GM12878 (cell line): ENCODE measurements at regions not wholly inside any gene's neighbourhood (a gene's known extent, or its start where the extent isn't known, plus 50 kb on each side); places are given as distances from the start of the nearest gene placed in this dataset.

ENCODE experiments used
- ATAC-seq: fragments of 200-7000 bp; cut with Tn5 transposase; 3 replicates; pipeline ENCODE4 v1.9.1; 2020; ENCODE audit warnings: mild to moderate bottlenecking, moderate library complexity
- BruUV-seq: library from RNA; stranded (reverse); fragments of 400-500 nt; replicated peaks from 2 replicates; lab custom pipeline; 2021; lab: Mats Ljungman, UMichigan
- CTCF ChIA-PET: fragments of 300-600 bp; sonication (Branson Sonifier 250); formaldehyde crosslinking; extraction: SDS; loops from one replicate; lab custom pipeline; 2021; ENCODE audit warnings: inconsistent platforms; lab: Yijun Ruan, JAX
- POLR2A ChIA-PET: fragments of 350-600 bp; formaldehyde crosslinking; extraction: SDS; loops from one replicate; lab custom pipeline; 2021; ENCODE audit warnings: inconsistent platforms; lab: Charles Lee
- RAD21 ChIA-PET: fragments of 300-600 bp; sonication (Branson Sonifier 250); formaldehyde crosslinking; loops from one replicate; lab custom pipeline; 2023; ENCODE audit warnings: antibody characterized with exemption; ENCODE audit not compliant: unreplicated experiment; lab: Charles Lee
- SMC1A ChIA-PET: fragments of 300-600 bp; sonication (Branson Sonifier 250); formaldehyde crosslinking; loops from one replicate; lab custom pipeline; 2023; ENCODE audit not compliant: unreplicated experiment, uncharacterized antibody; lab: Charles Lee
- DNase-seq: peaks from one replicate; pipeline ENCODE4 v3.0.0-alpha.2; 2011; ENCODE audit warnings: low read depth, low spot score
- FAIRE-seq: peaks from 3 replicates; lab custom pipeline; 2011; peaks lifted over from hg19 to GRCh38; lab: Jason Lieb, UNC
- H2AFZ ChIP-seq: 2 replicates; pipeline ENCODE4 v1.6.0; 2011; ENCODE audit warnings: low read depth, low read length, control low read depth; ENCODE audit not compliant: control insufficient read depth
- H3K27ac ChIP-seq: 2 replicates; pipeline ENCODE4 v1.5.1; 2011; ENCODE audit warnings: control low read depth; ENCODE audit not compliant: control insufficient read depth, insufficient read depth
- H3K27me3 ChIP-seq, 2 experiments: replicated peaks in 1 of 2; 2 replicates each; pipeline versions ENCODE4 v1.6.0 to v1.6.1; 2011; ENCODE audit warnings: low read length in 1 of 2; ENCODE audit not compliant: control insufficient read depth in 2 of 2, insufficient read depth in 2 of 2
- H3K36me3 ChIP-seq, 2 experiments: 2 replicates each; pipeline ENCODE4 v1.5.1; 2011; ENCODE audit warnings: low read length in 1 of 2; ENCODE audit not compliant: control insufficient read depth in 2 of 2, insufficient read depth in 2 of 2
- H3K4me1 ChIP-seq: 2 replicates; pipeline ENCODE4 v1.6.1; 2011; ENCODE audit warnings: mild to moderate bottlenecking, low read length, moderate library complexity, mixed read lengths; ENCODE audit not compliant: control insufficient read depth, insufficient read depth
- H3K4me2 ChIP-seq: 2 replicates; pipeline ENCODE4 v1.6.0; 2011; ENCODE audit warnings: control low read depth; ENCODE audit not compliant: control insufficient read depth, insufficient read depth
- H3K4me3 ChIP-seq: fragments of 200-600 bp; sonication (generic); 2 replicates; pipeline ENCODE4 v1.5.1; 2016
- H3K79me2 ChIP-seq: 2 replicates; pipeline ENCODE4 v1.6.0; 2011; ENCODE audit warnings: low read length; ENCODE audit not compliant: control insufficient read depth, insufficient read depth
- H3K9ac ChIP-seq: 2 replicates; pipeline ENCODE4 v1.8.0; 2011; ENCODE audit warnings: low read length, control low read depth, mixed read lengths; ENCODE audit not compliant: control insufficient read depth, insufficient read depth
- H3K9me3 ChIP-seq: replicated peaks from 3 replicates; pipeline ENCODE4 v1.5.1; 2011; ENCODE audit warnings: mild to moderate bottlenecking, low read length; ENCODE audit not compliant: control insufficient read depth, insufficient read depth
- H4K20me1 ChIP-seq: 2 replicates; pipeline ENCODE4 v1.6.0; 2011; ENCODE audit not compliant: control insufficient read depth, insufficient read depth
- ATF3 ChIP-seq: IDR thresholded peaks from 2 replicates; pipeline ENCODE4 v1.6.1; 2011; ENCODE audit warnings: low read depth, mild to moderate bottlenecking, low read length, moderate library complexity, borderline replicate concordance; ENCODE audit errors: extremely low read depth
- CEBPB ChIP-seq, 2 experiments: fragments of 150-350 bp in 1 of 2; IDR thresholded peaks; 2 replicates each; pipeline ENCODE4 v1.6.1; 2012 to 2014; ENCODE audit warnings: low read depth in 2 of 2, low read length in 2 of 2, borderline replicate concordance in 1 of 2, inconsistent platforms in 1 of 2
- MEF2B ChIP-seq: fragments of 450-650 bp; IDR thresholded peaks from 2 replicates; pipeline ENCODE4 v1.6.1; 2018; ENCODE audit warnings: mild to moderate bottlenecking, moderate library complexity; ENCODE audit not compliant: partially characterized antibody, poor library complexity, severe bottlenecking
- ZBTB33 ChIP-seq: fragments of 450-650 bp; IDR thresholded peaks from 2 replicates; pipeline ENCODE4 v1.6.1; 2017; ENCODE audit warnings: mild to moderate bottlenecking
- ZSCAN29 ChIP-seq: fragments of 450-650 bp; IDR thresholded peaks from 2 replicates; pipeline ENCODE4 v1.6.1; 2017; ENCODE audit warnings: mild to moderate bottlenecking, moderate library complexity
- WGBS: methylation state at CpG from one replicate; pipeline ENCODE4 v1.1.6; 2016; ENCODE audit warnings: low lambda C conversion rate; ENCODE audit not compliant: insufficient replicate concordance, insufficient coverage; ENCODE audit errors: missing lambda C conversion rate; 5-methylcytosine and 5-hydroxymethylcytosine counted together
- in situ Hi-C: fragments of 300-500 bp; cut with MboI; formaldehyde crosslinking; loops from 9 replicates; pipeline ENCODE4 v1.14.3; 2018; ENCODE audit warnings: mixed read lengths
- intact Hi-C: fragments of 100-400 bp; cut with micrococcal nuclease; formaldehyde crosslinking; loops from one replicate; pipeline ENCODE4 v1.14.2; 2022; ENCODE audit not compliant: unreplicated experiment
- TF ChIP-seq, protein P1 (sequence below), 3 experiments: IDR thresholded peaks in 2 of 3; conservative IDR thresholded peaks in 1 of 3; 2 replicates each; pipeline ENCODE4 v1.5.1; 2011; ENCODE audit warnings: low read depth in 3 of 3, low read length in 3 of 3, mild to moderate bottlenecking in 3 of 3, control low read depth in 2 of 3, moderate library complexity in 2 of 3, inconsistent platforms in 1 of 3, mixed read lengths in 1 of 3; ENCODE audit not compliant: control insufficient read depth in 2 of 3, insufficient read depth in 1 of 3; ENCODE audit errors: extremely low read depth in 1 of 3

DNA sequence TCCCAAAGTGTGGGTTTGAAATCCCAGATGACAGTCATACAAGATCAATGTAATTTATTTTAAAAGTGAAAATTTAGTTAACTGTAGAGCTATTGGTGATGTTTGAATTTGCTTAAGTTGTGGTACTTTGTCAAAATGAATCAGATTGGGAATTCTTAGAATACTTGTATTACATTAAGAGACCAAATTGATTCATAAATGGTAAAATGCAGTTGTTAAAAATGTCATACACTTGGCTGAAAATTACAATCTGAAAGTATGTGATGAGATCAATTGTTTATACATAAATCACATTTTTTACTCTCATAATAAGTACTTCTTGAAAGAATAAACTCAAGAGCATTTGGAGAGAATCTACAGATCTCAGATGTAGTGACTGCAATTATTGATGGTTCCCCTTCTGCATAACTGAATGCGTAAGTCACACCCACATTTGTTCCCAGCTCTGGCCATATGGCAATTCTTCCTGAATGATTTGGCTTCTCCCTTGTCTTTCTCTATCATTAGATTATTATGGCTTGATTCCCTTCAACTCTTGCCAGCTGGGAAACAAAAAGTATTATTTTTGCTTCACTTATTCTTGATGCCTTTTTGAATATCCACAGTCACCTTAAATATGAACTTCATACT, 558.5 kb downstream of the CPS1 start:
- TF ChIP-seq MEF2B = no peak
- TF ChIP-seq ZBTB33 = no peak
- no peak for TF ChIP-seq ZSCAN29
- no peak for TF ChIP-seq ATF3
- TF ChIP-seq, protein P1, sequence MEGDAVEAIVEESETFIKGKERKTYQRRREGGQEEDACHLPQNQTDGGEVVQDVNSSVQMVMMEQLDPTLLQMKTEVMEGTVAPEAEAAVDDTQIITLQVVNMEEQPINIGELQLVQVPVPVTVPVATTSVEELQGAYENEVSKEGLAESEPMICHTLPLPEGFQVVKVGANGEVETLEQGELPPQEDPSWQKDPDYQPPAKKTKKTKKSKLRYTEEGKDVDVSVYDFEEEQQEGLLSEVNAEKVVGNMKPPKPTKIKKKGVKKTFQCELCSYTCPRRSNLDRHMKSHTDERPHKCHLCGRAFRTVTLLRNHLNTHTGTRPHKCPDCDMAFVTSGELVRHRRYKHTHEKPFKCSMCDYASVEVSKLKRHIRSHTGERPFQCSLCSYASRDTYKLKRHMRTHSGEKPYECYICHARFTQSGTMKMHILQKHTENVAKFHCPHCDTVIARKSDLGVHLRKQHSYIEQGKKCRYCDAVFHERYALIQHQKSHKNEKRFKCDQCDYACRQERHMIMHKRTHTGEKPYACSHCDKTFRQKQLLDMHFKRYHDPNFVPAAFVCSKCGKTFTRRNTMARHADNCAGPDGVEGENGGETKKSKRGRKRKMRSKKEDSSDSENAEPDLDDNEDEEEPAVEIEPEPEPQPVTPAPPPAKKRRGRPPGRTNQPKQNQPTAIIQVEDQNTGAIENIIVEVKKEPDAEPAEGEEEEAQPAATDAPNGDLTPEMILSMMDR (IDR thresholded peaks at IDR 0.05 in 2 of 3, conservative IDR thresholded peaks at IDR 0.05 in 1 of 3; ENCODE audit: control insufficient read depth in 2 of 3, extremely low read depth in 1 of 3, insufficient read depth in 1 of 3, low read depth in 3 of 3, low read length in 3 of 3) = no peak
- TF ChIP-seq CEBPB (IDR thresholded peaks at IDR 0.05; ENCODE audit: borderline replicate concordance in 1 of 2, low read depth in 2 of 2, low read length in 2 of 2) = no peak
- ATAC-seq (no peak), DNase-seq (no peak), FAIRE-seq (no peak)
- no TSS peak for BruUV-seq
- Histone ChIP-seq H3K9me3 (no peaks in the 10 kb centered on the region), H3K36me3 (no peaks in the 10 kb centered on the region), H3K4me1 (no peaks in the 10 kb centered on the region), H3K27me3 (no peaks in the 10 kb centered on the region), H3K4me3 (no peak overlapping the region), H2AFZ (no peak overlapping the region), H4K20me1 (no peaks in the 10 kb centered on the region), H3K79me2 (no peaks in the 10 kb centered on the region), H3K4me2 (no peak overlapping the region), H3K9ac (no peak overlapping the region), H3K27ac (no peak overlapping the region)
- RAD21 ChIA-PET = no interaction called here
- POLR2A ChIA-PET = no interaction called here
- in situ Hi-C loops (no loop called here), intact Hi-C loops (no loop called here)
- SMC1A ChIA-PET = no interaction called here
- CTCF ChIA-PET = interaction anchor here (0.8 kb wide), 1 partner anchor 18 kb away, joined by 3 read pairs; no protein-coding TSS in a partner anchor
- 67% methylated on average over 1 of the region's 1 CpG for WGBS
